ENCODE measurements at regions not wholly inside any gene's neighbourhood (a gene's known extent, or its start where the extent isn't known, plus 50 kb on each side); places are given as distances from the start of the nearest gene placed in this dataset.

DNA sequence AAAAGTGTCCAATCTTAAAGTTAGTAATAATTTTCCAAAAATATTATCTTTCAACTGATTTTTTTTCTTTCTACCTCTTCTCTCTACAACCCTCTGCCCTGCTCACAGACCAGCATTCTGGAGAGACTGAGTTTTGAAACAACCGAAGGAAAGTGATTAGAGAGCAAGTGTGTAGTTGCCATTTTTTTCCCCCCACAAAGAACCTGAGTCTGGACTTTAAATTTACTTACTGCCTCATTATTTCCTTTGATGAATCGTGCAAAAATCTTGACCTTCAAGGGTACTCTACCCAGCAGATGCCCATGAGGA is 63.4 kb upstream of the NEUROD1 start:
- TF ChIP-seq CTCF (IDR thresholded peaks at IDR 0.05), result no peak
- no peak for TF ChIP-seq POLR2AphosphoS5 (IDR thresholded peaks at IDR 0.05)

Measured in suprapubic skin (tissue), 3 donors.